Chondrocyte (in vitro differentiated cells): ENCODE measurements at regions not wholly inside any gene's neighbourhood (a gene's known extent, or its start where the extent isn't known, plus 50 kb on each side); places are given as distances from the start of the nearest gene placed in this dataset.

Source experiments
- DNase-seq: peaks from one replicate; pipeline ENCODE4 v3.0.0; 2021; ENCODE audit warnings: mixed read lengths, low spot score
- H3K27ac Mint-ChIP-seq: one replicate; pipeline ENCODE4 v1.8.0; 2021; ENCODE audit warnings: mild to moderate bottlenecking, moderate library complexity, mixed read lengths; ENCODE audit not compliant: unreplicated experiment
- H3K27me3 Mint-ChIP-seq: 2 replicates; pipeline ENCODE4 v1.8.0; 2021; ENCODE audit warnings: low read depth, mixed read lengths
- H3K36me3 Mint-ChIP-seq: 2 replicates; pipeline ENCODE4 v1.8.0; 2021; ENCODE audit warnings: low read depth, mixed read lengths
- H3K4me1 Mint-ChIP-seq: 2 replicates; pipeline ENCODE4 v1.8.0; 2021; ENCODE audit warnings: low read depth, mild to moderate bottlenecking, mixed read lengths
- H3K4me3 Mint-ChIP-seq: one replicate; pipeline ENCODE4 v1.8.0; 2021; ENCODE audit warnings: mild to moderate bottlenecking, moderate library complexity, mixed read lengths; ENCODE audit not compliant: unreplicated experiment
- H3K9me3 Mint-ChIP-seq: 2 replicates; pipeline ENCODE4 v1.8.0; 2021; ENCODE audit warnings: low read depth, mixed read lengths
- TF ChIP-seq, protein P1 (sequence below): fragments of 200-600 bp; sonication (generic); IDR thresholded peaks from 2 replicates; pipeline ENCODE4 v1.5.0; 2021; ENCODE audit warnings: antibody characterized with exemption, mild to moderate bottlenecking, moderate library complexity

DNA sequence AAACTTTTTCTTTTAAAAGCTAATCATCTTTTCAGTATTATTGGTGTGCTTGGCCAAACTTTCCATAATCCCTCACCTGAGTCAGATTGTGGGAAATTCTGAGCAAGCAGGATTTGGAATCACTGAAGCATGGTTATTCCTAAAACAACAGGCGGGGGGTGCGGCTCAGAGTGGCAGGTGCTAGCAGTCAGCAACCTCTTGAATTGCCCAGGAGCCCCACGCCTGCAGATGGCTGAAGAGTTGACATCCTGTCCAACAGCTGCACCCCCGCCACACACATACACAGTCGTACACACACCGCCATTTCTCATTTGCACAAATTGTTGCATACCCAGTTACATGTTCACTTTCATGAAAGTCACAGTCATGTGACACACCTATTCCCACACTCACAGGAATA, 96.6 kb downstream of the LHX2 start:
- Mint-ChIP-seq H3K4me1 (no peaks in the 10 kb centered on the region), H3K27ac (no peak overlapping the region), H3K27me3 (peaks cover 35% of the 10 kb centered on the region), H3K9me3 (no peaks in the 10 kb centered on the region), H3K36me3 (no peaks in the 10 kb centered on the region), H3K4me3 (no peak overlapping the region)
- TF ChIP-seq, protein P1, sequence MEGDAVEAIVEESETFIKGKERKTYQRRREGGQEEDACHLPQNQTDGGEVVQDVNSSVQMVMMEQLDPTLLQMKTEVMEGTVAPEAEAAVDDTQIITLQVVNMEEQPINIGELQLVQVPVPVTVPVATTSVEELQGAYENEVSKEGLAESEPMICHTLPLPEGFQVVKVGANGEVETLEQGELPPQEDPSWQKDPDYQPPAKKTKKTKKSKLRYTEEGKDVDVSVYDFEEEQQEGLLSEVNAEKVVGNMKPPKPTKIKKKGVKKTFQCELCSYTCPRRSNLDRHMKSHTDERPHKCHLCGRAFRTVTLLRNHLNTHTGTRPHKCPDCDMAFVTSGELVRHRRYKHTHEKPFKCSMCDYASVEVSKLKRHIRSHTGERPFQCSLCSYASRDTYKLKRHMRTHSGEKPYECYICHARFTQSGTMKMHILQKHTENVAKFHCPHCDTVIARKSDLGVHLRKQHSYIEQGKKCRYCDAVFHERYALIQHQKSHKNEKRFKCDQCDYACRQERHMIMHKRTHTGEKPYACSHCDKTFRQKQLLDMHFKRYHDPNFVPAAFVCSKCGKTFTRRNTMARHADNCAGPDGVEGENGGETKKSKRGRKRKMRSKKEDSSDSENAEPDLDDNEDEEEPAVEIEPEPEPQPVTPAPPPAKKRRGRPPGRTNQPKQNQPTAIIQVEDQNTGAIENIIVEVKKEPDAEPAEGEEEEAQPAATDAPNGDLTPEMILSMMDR = no peak
- DNase-seq = no peak

DNA sequence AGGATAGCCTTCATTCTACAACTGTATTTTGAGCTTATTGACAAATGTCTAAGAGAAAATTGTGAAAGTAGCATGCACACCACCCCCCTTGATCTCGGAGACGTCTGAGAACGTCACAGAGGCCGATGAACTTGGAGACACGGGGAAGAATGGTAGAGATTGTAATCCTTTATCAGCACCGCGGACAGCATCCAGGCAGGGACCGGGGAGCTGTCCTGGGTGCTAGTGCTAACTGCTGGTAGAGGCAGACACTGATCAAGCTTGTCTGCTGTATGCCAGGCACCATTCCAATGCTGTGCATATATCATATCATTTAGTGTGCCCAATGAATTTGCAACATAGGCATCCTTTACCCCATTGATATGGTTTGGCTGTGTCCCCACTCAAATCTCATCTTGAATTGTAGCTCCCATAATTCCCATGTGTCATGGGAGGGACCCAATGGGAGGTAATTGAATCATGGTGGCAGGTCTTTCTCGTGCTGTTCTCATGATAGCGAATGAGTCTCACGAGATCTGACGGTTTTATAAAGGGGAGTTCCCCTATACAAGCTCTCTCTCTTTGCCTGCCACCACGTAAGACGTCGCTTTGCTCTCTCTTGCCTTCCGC, 98.8 kb downstream of the LHX2 start:
- H3K27me3 Mint-ChIP-seq = peaks cover 41% of the 10 kb centered on the region

DNA sequence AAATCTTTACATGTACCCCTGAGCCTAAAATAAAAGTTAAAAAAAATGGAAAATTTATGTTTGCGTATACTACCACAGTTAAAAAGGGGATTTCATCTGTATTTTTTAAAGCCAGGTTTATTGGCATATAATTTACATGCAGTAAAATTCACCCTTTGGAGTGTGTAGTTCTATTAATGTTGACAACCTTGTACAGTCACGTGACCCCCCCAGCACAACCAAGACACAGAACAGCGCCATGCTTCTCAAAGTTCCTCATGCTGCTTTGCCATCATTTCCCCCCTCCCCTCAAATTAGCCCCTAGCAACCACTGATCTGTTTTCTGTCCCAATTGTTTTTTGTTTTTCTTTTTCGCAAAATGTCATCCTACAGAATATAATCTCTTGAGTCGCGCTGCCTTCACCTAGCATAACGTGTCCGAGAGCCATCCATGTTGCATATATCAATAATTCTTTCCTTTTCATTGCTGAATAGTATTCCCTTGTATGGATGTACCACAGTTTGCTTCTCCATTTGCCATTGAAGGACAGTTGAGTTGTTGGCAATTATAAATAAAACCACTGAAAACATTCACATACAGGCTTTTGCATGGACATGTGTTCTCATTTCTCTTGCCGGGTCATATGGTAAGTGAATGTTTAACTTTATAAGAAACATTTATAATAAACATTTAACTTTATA, 105.3 kb downstream of the LHX2 start:
- H3K27me3 Mint-ChIP-seq = peaks cover 41% of the 10 kb centered on the region
- H3K27ac Mint-ChIP-seq = no peak overlapping the region
- DNase-seq = no peak
- TF ChIP-seq, protein P1 = no peak
- no peaks in the 10 kb centered on the region for H3K4me1 Mint-ChIP-seq
- peaks cover 3% of the 10 kb centered on the region for H3K36me3 Mint-ChIP-seq
- peaks cover 8% of the 10 kb centered on the region for H3K9me3 Mint-ChIP-seq
- H3K4me3 Mint-ChIP-seq = no peak overlapping the region

More for the DNA sequence above, 98.8 kb downstream of the LHX2 start:
- peak; percentile 73 for DNase-seq
- H3K9me3 Mint-ChIP-seq = no peaks in the 10 kb centered on the region
- no peaks in the 10 kb centered on the region for H3K4me1 Mint-ChIP-seq
- peaks cover under 1% of the 10 kb centered on the region for H3K36me3 Mint-ChIP-seq
- no peak overlapping the region for H3K4me3 Mint-ChIP-seq
- no peak overlapping the region for H3K27ac Mint-ChIP-seq
- TF ChIP-seq, protein P1 = no peak

DNA sequence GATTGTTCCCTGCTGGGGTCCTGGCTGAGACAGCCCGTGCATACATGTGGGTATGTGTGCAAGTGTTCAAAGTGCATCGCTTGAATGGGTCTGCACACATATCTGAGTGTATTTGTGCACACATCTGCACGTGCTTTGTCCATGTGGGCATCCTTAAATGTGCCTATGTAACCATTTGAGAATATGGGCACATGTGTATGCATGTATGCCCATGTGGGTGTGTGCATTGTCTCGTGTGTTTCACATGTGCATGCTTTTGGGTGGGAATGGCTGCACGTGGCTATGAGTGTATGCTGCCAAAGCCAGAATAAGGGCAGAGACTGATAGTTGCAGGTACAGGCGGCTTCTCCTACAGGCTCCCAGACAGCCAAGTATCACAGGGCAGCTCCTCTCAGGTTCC, 107.3 kb downstream of the LHX2 start:
- Mint-ChIP-seq H3K36me3 (peaks cover 3% of the 10 kb centered on the region), H3K4me1 (no peaks in the 10 kb centered on the region), H3K27ac (no peak overlapping the region), H3K4me3 (no peak overlapping the region), H3K9me3 (peaks cover 8% of the 10 kb centered on the region), H3K27me3 (peaks cover 36% of the 10 kb centered on the region)
- DNase-seq = no peak
- TF ChIP-seq, protein P1 = no peak

DNA sequence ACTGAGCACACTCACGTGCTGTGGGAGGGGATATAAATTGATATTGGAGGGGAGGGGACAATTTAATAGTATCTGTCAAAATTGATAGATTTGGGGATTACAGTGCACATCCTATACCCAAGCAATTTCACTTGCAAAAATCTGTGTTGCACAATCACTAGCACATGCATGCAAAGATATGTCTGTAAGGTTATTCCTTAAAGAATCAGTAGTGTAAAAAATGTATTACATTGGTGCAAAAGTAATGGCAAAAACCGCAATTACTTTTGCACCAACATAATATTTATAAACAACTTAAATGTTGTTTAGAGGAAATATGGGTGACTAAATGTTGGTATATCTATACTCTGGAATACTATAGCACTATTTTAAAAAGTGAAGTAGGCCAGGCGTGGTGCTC, 108.7 kb downstream of the LHX2 start:
- Mint-ChIP-seq H3K9me3 (peaks cover 8% of the 10 kb centered on the region), H3K27ac (no peak overlapping the region), H3K4me1 (no peaks in the 10 kb centered on the region), H3K27me3 (peaks cover 31% of the 10 kb centered on the region), H3K4me3 (no peak overlapping the region), H3K36me3 (peaks cover 3% of the 10 kb centered on the region)
- no peak for DNase-seq
- TF ChIP-seq, protein P1 = no peak
